ENCODE measurements at regions not wholly inside any gene's neighbourhood (a gene's known extent, or its start where the extent isn't known, plus 50 kb on each side); places are given as distances from the start of the nearest gene placed in this dataset.

DNA sequence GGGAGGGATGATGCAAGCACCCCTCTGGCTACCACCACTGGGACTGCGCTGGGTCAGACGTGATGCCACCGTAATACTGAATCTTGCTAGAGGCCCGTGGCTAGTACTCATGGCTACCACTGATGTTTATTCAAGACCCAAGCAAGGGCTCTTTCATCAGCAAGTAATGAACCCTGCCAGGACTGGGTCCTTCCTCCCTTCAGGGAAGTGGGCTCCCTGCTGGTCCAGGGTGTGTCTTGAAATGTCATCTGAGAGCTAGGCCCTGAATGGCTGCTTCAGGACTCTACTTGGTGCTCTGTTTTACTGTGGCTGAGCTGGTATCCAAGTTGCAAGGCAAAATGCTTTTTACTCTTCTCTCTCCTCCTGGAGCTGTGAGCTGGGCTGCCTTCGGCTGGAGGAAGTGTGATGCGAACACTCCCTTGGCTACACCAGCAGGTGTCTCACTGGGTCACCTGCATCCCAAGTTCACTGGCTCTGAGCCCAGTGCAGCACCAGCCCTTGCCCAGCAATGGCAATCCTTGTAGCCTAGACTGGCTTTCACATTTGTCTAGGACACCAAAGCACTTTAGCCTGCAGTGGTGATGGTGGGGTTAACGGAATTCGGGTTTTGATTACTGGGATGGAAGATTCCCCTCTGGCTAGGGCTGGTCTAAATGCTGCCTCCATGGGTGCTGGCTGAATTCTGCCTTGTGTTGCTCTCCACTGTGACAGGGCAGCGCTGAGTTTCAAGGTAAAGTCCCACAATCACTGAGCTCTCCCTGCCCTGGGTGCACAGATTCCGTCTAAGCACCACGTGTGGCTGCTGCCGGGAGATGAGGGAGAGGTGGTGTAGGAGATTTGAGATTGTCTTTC, 98.6 kb downstream of the USP22 start:
- TF ChIP-seq, protein P1, sequence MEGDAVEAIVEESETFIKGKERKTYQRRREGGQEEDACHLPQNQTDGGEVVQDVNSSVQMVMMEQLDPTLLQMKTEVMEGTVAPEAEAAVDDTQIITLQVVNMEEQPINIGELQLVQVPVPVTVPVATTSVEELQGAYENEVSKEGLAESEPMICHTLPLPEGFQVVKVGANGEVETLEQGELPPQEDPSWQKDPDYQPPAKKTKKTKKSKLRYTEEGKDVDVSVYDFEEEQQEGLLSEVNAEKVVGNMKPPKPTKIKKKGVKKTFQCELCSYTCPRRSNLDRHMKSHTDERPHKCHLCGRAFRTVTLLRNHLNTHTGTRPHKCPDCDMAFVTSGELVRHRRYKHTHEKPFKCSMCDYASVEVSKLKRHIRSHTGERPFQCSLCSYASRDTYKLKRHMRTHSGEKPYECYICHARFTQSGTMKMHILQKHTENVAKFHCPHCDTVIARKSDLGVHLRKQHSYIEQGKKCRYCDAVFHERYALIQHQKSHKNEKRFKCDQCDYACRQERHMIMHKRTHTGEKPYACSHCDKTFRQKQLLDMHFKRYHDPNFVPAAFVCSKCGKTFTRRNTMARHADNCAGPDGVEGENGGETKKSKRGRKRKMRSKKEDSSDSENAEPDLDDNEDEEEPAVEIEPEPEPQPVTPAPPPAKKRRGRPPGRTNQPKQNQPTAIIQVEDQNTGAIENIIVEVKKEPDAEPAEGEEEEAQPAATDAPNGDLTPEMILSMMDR (IDR thresholded peaks at IDR 0.05), result peak in 4 of 6 experiments; percentile 8 to 69 (median 42)
- TF ChIP-seq POLR2A (IDR thresholded peaks at IDR 0.05), result no peak

All from upper lobe of left lung (tissue), 4 donors.